A673 (cell line): ENCODE measurements at regions not wholly inside any gene's neighbourhood (a gene's known extent, or its start where the extent isn't known, plus 50 kb on each side); places are given as distances from the start of the nearest gene placed in this dataset.

Source experiments
- BruUV-seq: library from RNA; stranded (reverse); fragments of 400-500 nt; replicated peaks from 2 replicates; lab custom pipeline; 2021; lab: Mats Ljungman, UMichigan
- CTCF ChIA-PET: fragments of 300-600 bp; sonication (Branson Sonifier 250); formaldehyde crosslinking; loops from one replicate; lab custom pipeline; 2022; ENCODE audit warnings: antibody characterized with exemption; lab: Charles Lee
- POLR2A ChIA-PET: fragments of 300-600 bp; sonication (Branson Sonifier 250); formaldehyde crosslinking; loops from one replicate; lab custom pipeline; 2022; ENCODE audit warnings: antibody characterized with exemption; ENCODE audit not compliant: low non-redundant PET; lab: Charles Lee
- DNase-seq: peaks from one replicate; pipeline ENCODE4 v3.0.0-alpha.2; 2015; ENCODE audit warnings: low spot score
- H3K27ac ChIP-seq: fragments of 200-600 bp; sonication (generic); 2 replicates; pipeline ENCODE4 v1.5.1; 2016; ENCODE audit warnings: mixed run types, low read depth, mild to moderate bottlenecking, mixed read lengths, antibody characterized with exemption, low read length; ENCODE audit not compliant: poor library complexity, severe bottlenecking
- H3K27me3 ChIP-seq: fragments of 200-600 bp; sonication (generic); replicated peaks from 2 replicates; pipeline ENCODE4 v1.6.1; 2017; ENCODE audit warnings: mixed run types, low read depth, mild to moderate bottlenecking, mixed read lengths, antibody characterized with exemption, low read length; ENCODE audit not compliant: insufficient read depth, poor library complexity
- H3K36me3 ChIP-seq: fragments of 200-600 bp; sonication (generic); 2 replicates; pipeline ENCODE4 v1.6.1; 2016; ENCODE audit warnings: mixed run types, mild to moderate bottlenecking, mixed read lengths, antibody characterized with exemption, low read length; ENCODE audit not compliant: insufficient read depth, poor library complexity, severe bottlenecking
- H3K4me1 ChIP-seq: fragments of 200-600 bp; sonication (generic); 2 replicates; pipeline ENCODE4 v1.6.1; 2017; ENCODE audit warnings: mixed run types, mild to moderate bottlenecking, mixed read lengths, antibody characterized with exemption, low read length; ENCODE audit not compliant: insufficient read depth, poor library complexity, severe bottlenecking
- H3K4me3 ChIP-seq: fragments of 200-600 bp; sonication (generic); 2 replicates; pipeline ENCODE4 v1.5.1; 2016; ENCODE audit warnings: low read depth, mixed run types, mild to moderate bottlenecking, mixed read lengths, low read length; ENCODE audit not compliant: poor library complexity, severe bottlenecking
- H3K9me3 ChIP-seq: fragments of 200-600 bp; sonication (generic); 2 replicates; pipeline ENCODE4 v1.6.1; 2016; ENCODE audit warnings: mixed run types, low read depth, mild to moderate bottlenecking, mixed read lengths, antibody characterized with exemption, low read length; ENCODE audit not compliant: poor library complexity, severe bottlenecking
- CTCF ChIP-seq: fragments of 300-800, 200-600 bp; sonication (generic); conservative IDR thresholded peaks from 2 replicates; pipeline ENCODE4 v1.5.1; 2017; ENCODE audit warnings: low read depth, mild to moderate bottlenecking, antibody characterized with exemption, low read length, moderate library complexity, mixed read lengths
- EZH2 ChIP-seq: fragments of 200-600 bp; sonication (generic); IDR thresholded peaks from 2 replicates; pipeline ENCODE4 v1.6.1; 2017; ENCODE audit warnings: borderline replicate concordance, low read depth, mild to moderate bottlenecking, mixed read lengths, antibody characterized with exemption, low read length; ENCODE audit not compliant: poor library complexity, severe bottlenecking
- intact Hi-C: fragments of 100-400 bp; cut with micrococcal nuclease; formaldehyde crosslinking; loops from one replicate; pipeline ENCODE4 v1.10.0; 2022; ENCODE audit not compliant: unreplicated experiment

GRCh38 chr11:127506647-127507046 is 506.1 kb upstream of the KIRREL3 start:
- Histone ChIP-seq H3K4me3 (no peak overlapping the region), H3K27ac (no peak overlapping the region), H3K27me3 (peaks cover 2% of the 10 kb centered on the region), H3K4me1 (no peaks in the 10 kb centered on the region), H3K9me3 (no peaks in the 10 kb centered on the region), H3K36me3 (no peaks in the 10 kb centered on the region)
- intact Hi-C loops: no loop called here
- ChIA-PET CTCF (no interaction called here), POLR2A (no interaction called here)
- TF ChIP-seq EZH2: no peak
- no peak for TF ChIP-seq CTCF
- no TSS peak for BruUV-seq
- no peak for DNase-seq

- CTCF ChIA-PET: no interaction called here
- no peak for TF ChIP-seq EZH2
- no peak for TF ChIP-seq CTCF
- Histone ChIP-seq H3K27ac (no peak overlapping the region), H3K36me3 (no peaks in the 10 kb centered on the region), H3K9me3 (no peaks in the 10 kb centered on the region), H3K4me1 (no peaks in the 10 kb centered on the region), H3K27me3 (peaks cover 3% of the 10 kb centered on the region), H3K4me3 (no peak overlapping the region)
- intact Hi-C loops: no loop called here
- BruUV-seq: no TSS peak
- no peak for DNase-seq
- POLR2A ChIA-PET: no interaction called here
Measured at GRCh38 chr11:127506126-127506525, 505.6 kb upstream of the KIRREL3 start.

- ChIA-PET CTCF (no interaction called here), POLR2A (no interaction called here)
- H3K27ac ChIP-seq: no peak overlapping the region
- peaks cover 22% of the 10 kb centered on the region for H3K27me3 ChIP-seq
- no peaks in the 10 kb centered on the region for H3K4me1 ChIP-seq
- TF ChIP-seq EZH2 (no peak), CTCF (no peak)
- H3K9me3 ChIP-seq: no peaks in the 10 kb centered on the region
- no peak for DNase-seq
- BruUV-seq: no TSS peak
- intact Hi-C loops: no loop called here
- no peak overlapping the region for H3K4me3 ChIP-seq
- no peaks in the 10 kb centered on the region for H3K36me3 ChIP-seq
Measured at GRCh38 chr11:127496165-127496564, 495.6 kb upstream of the KIRREL3 start.
